Psoas muscle (tissue), 7 donors: ENCODE measurements at regions not wholly inside any gene's neighbourhood (a gene's known extent, or its start where the extent isn't known, plus 50 kb on each side); places are given as distances from the start of the nearest gene placed in this dataset.
"Not testable (repeated sequence)": the region's sequence is repeated elsewhere in the genome, so short reads cannot be mapped to it uniquely, and the experiment has no call there.

Source experiments
- ATAC-seq, 4 donors: fragments of 200-7000 bp; cut with Tn5 transposase; one replicate each; pipeline ENCODE4 v1.9.1; 2020; ENCODE audit warnings: moderate library complexity in 3 of 4, mild to moderate bottlenecking in 2 of 4
- DNase-seq, 2 donors: peaks; one replicate each; pipeline ENCODE4 v3.0.0-alpha.2; 2020
- H3K27ac ChIP-seq: fragments of 200-600 bp; one replicate; pipeline ENCODE4 v1.8.0; 2022
- H3K27me3 ChIP-seq, 3 donors: fragments of 200-600 bp in 1 of 3; one replicate each; pipeline versions ENCODE4 v1.6.1 to v1.8.0; 2013 to 2022; ENCODE audit warnings: low read length in 2 of 3, mild to moderate bottlenecking in 2 of 3, moderate library complexity in 1 of 3; ENCODE audit not compliant: insufficient read depth in 3 of 3
- H3K36me3 ChIP-seq, 2 donors: fragments of 200-600 bp in 1 of 2; one replicate each; pipeline versions ENCODE4 v1.6.1 to v1.8.0; 2013 to 2022; ENCODE audit warnings: low read depth in 1 of 2, mild to moderate bottlenecking in 1 of 2, moderate library complexity in 1 of 2; ENCODE audit not compliant: insufficient read depth in 1 of 2
- H3K4me1 ChIP-seq: fragments of 200-600 bp; one replicate; pipeline ENCODE4 v1.8.0; 2022
- H3K4me3 ChIP-seq: fragments of 200-600 bp; one replicate; pipeline ENCODE4 v1.8.0; 2022; ENCODE audit warnings: mild to moderate bottlenecking
- H3K9me3 ChIP-seq: fragments of 200-600 bp; one replicate; pipeline ENCODE4 v1.8.0; 2022
- CTCF ChIP-seq: fragments of 200-600 bp; IDR thresholded peaks from one replicate; pipeline ENCODE4 v1.8.0; 2022; ENCODE audit warnings: antibody characterized with exemption
- WGBS, 3 donors: extraction: QIAGEN DNeasy Blood & Tissue Kit; methylation state at CpG; one replicate each; pipeline versions ENCODE4 v1.1.6 to v1.1.7; 2013; 5-methylcytosine and 5-hydroxymethylcytosine counted together
- intact Hi-C, 2 donors: fragments of 100-400 bp; cut with DNase I; formaldehyde crosslinking; loops; one replicate each; pipeline versions ENCODE4 v1.11.0 to v1.14.2; 2022
- donor health status: healthy with polysubstance abuse.
- donor health status: DM: no; HTN: no; CAD: no; lungs with moderate emphysema.
- donor health status: Bipolar disorder and iron deficiency.
- donor health status: healthy.
- donor health status: DM: yes; HTN: yes; CAD: no.
- donor health status: DM: no; HTN: no; CAD: no.
- donor health status: DM: yes; HTN: yes; CAD: no.

GRCh38 chr1:70827030-70827429 is 220.6 kb downstream of the PTGER3 start:
- no peaks in the 10 kb centered on the region for H3K36me3 ChIP-seq
- H3K4me1 ChIP-seq = no peaks in the 10 kb centered on the region
- WGBS, 3 donors = 91 to 94% (median 93%) methylated on average over 3 of the region's 3 CpGs
- H3K27me3 ChIP-seq = peaks cover 0 to 2% (median 0%) of the 10 kb centered on the region in 3 donors
- DNase-seq (no peak), ATAC-seq (no peak)
- no peak overlapping the region for H3K4me3 ChIP-seq
- TF ChIP-seq CTCF = no peak
- no peak overlapping the region for H3K27ac ChIP-seq
- intact Hi-C loops = no loop called here
- H3K9me3 ChIP-seq = peaks cover 4% of the 10 kb centered on the region

GRCh38 chr1:70828177-70828576 is 219.4 kb downstream of the PTGER3 start:
- WGBS, 3 donors = 85 to 90% (median 90%) methylated on average over 1 of the region's 1 CpG
- DNase-seq (no peak), ATAC-seq (no peak)
- no peaks in the 10 kb centered on the region for H3K36me3 ChIP-seq
- peaks cover 0 to 2% (median 0%) of the 10 kb centered on the region in 3 donors for H3K27me3 ChIP-seq
- H3K4me3 ChIP-seq = no peak overlapping the region
- no peak for TF ChIP-seq CTCF
- peaks cover 4% of the 10 kb centered on the region for H3K9me3 ChIP-seq
- no peak overlapping the region for H3K27ac ChIP-seq
- intact Hi-C loops = no loop called here
- H3K4me1 ChIP-seq = no peaks in the 10 kb centered on the region

- H3K4me1 ChIP-seq, H3K4me3 ChIP-seq, ATAC-seq, H3K27ac ChIP-seq, DNase-seq, H3K27me3 ChIP-seq, H3K36me3 ChIP-seq, intact Hi-C loops, H3K9me3 ChIP-seq: not testable (repeated sequence)
- 71 to 79% (median 77%) methylated on average over 2 of the region's 2 CpGs for WGBS, 3 donors
These were observed 213.3 kb downstream of the PTGER3 start for GRCh38 chr1:70834365-70834764.

- TF ChIP-seq CTCF = no peak
- H3K4me3 ChIP-seq = no peak overlapping the region
- intact Hi-C loops = no loop called here
- no peaks in the 10 kb centered on the region for H3K4me1 ChIP-seq
- H3K27ac ChIP-seq = no peak overlapping the region
- no peaks in the 10 kb centered on the region for H3K36me3 ChIP-seq
- ATAC-seq (no peak), DNase-seq (no peak)
- 91 to 100% (median 98%) methylated on average over 1 of the region's 1 CpG for WGBS, 3 donors
- peaks cover 4% of the 10 kb centered on the region for H3K9me3 ChIP-seq
- no peaks in the 10 kb centered on the region for H3K27me3 ChIP-seq
These were observed 211.2 kb downstream of the PTGER3 start for GRCh38 chr1:70836456-70836855.

GRCh38 chr1:70840260-70840953 is 207.2 kb downstream of the PTGER3 start:
- intact Hi-C loops = no loop called here
- H3K9me3 ChIP-seq = no peaks in the 10 kb centered on the region
- no peaks in the 10 kb centered on the region for H3K36me3 ChIP-seq
- ATAC-seq (no peak), DNase-seq (no peak)
- H3K4me3 ChIP-seq = no peak overlapping the region
- no peak overlapping the region for H3K27ac ChIP-seq
- H3K4me1 ChIP-seq = no peaks in the 10 kb centered on the region
- TF ChIP-seq CTCF = no peak
- no peaks in the 10 kb centered on the region for H3K27me3 ChIP-seq
- WGBS, 3 donors = 68 to 73% (median 69%) methylated on average over 3 of the region's 3 CpGs
